Astrocyte (in vitro differentiated cells and primary cell): ENCODE measurements at regions not wholly inside any gene's neighbourhood (a gene's known extent, or its start where the extent isn't known, plus 50 kb on each side); places are given as distances from the start of the nearest gene placed in this dataset.
"Not testable (repeated sequence)": the region's sequence is repeated elsewhere in the genome, so short reads cannot be mapped to it uniquely, and the experiment has no call there.

Experiments
- DNase-seq: peaks from one replicate; pipeline ENCODE4 v3.0.0-alpha.2; 2010; ENCODE audit warnings: low read depth
- FAIRE-seq: peaks from 2 replicates; lab custom pipeline; 2011; peaks lifted over from hg19 to GRCh38; lab: Jason Lieb, UNC
- H2AFZ ChIP-seq: 2 replicates; pipeline ENCODE4 v1.6.0; 2012; ENCODE audit warnings: low read depth, low read length, inconsistent platforms
- H3K27ac ChIP-seq: 2 replicates; pipeline ENCODE4 v1.5.1; 2011; ENCODE audit warnings: low read depth, low read length, inconsistent platforms
- H3K27me3 ChIP-seq: 2 replicates; pipeline ENCODE4 v1.6.0; 2011; ENCODE audit warnings: low read length, inconsistent platforms; ENCODE audit not compliant: insufficient read depth
- H3K36me3 ChIP-seq: 2 replicates; pipeline ENCODE4 v1.5.1; 2011; ENCODE audit warnings: low read length, inconsistent platforms; ENCODE audit not compliant: insufficient read depth
- H3K4me1 ChIP-seq: 2 replicates; pipeline ENCODE4 v1.5.1; 2011; ENCODE audit warnings: low read length, inconsistent platforms; ENCODE audit not compliant: insufficient read depth
- H3K4me2 ChIP-seq: 2 replicates; pipeline ENCODE4 v1.6.0; 2012; ENCODE audit warnings: low read length, inconsistent platforms
- H3K4me3 ChIP-seq: 2 replicates; pipeline ENCODE4 v1.5.1; 2011; ENCODE audit warnings: low read depth, mild to moderate bottlenecking, low read length, inconsistent platforms; ENCODE audit not compliant: insufficient read depth
- H3K79me2 ChIP-seq: 2 replicates; pipeline ENCODE4 v1.6.0; 2012; ENCODE audit warnings: mild to moderate bottlenecking, low read length, inconsistent platforms; ENCODE audit not compliant: insufficient read depth
- H3K9ac ChIP-seq: 2 replicates; pipeline ENCODE4 v1.6.0; 2012; ENCODE audit warnings: mild to moderate bottlenecking, low read length, inconsistent platforms
- H3K9me3 ChIP-seq: 2 replicates; pipeline ENCODE4 v1.5.1; 2012; ENCODE audit warnings: low read depth, mild to moderate bottlenecking, low read length, inconsistent platforms; ENCODE audit not compliant: insufficient read depth
- H4K20me1 ChIP-seq: 2 replicates; pipeline ENCODE4 v1.6.0; 2012; ENCODE audit warnings: low read length, inconsistent platforms; ENCODE audit not compliant: insufficient read depth
- H3K27ac Mint-ChIP-seq: one replicate; pipeline ENCODE4 v1.8.0; 2021; ENCODE audit warnings: mild to moderate bottlenecking, mixed read lengths; ENCODE audit not compliant: unreplicated experiment
- H3K27me3 Mint-ChIP-seq: one replicate; pipeline ENCODE4 v1.8.0; 2021; ENCODE audit warnings: low read depth, mixed read lengths; ENCODE audit not compliant: unreplicated experiment
- H3K36me3 Mint-ChIP-seq: one replicate; pipeline ENCODE4 v1.8.0; 2021; ENCODE audit warnings: low read depth, mixed read lengths; ENCODE audit not compliant: unreplicated experiment
- H3K4me1 Mint-ChIP-seq: one replicate; pipeline ENCODE4 v1.8.0; 2021; ENCODE audit warnings: low read depth, mixed read lengths; ENCODE audit not compliant: unreplicated experiment
- H3K4me3 Mint-ChIP-seq: one replicate; pipeline ENCODE4 v1.8.0; 2021; ENCODE audit warnings: mild to moderate bottlenecking, moderate library complexity, mixed read lengths; ENCODE audit not compliant: unreplicated experiment
- H3K9me3 Mint-ChIP-seq: one replicate; pipeline ENCODE4 v1.8.0; 2021; ENCODE audit warnings: mild to moderate bottlenecking, mixed read lengths; ENCODE audit not compliant: unreplicated experiment
- EZH2 ChIP-seq: IDR thresholded peaks from 2 replicates; pipeline ENCODE4 v1.6.1; 2012; ENCODE audit warnings: mild to moderate bottlenecking, low read length, inconsistent platforms; ENCODE audit not compliant: insufficient read depth
- TF ChIP-seq, protein P1 (sequence below): IDR thresholded peaks from 2 replicates; pipeline ENCODE4 v1.5.1; 2011; ENCODE audit warnings: low read depth, mild to moderate bottlenecking, inconsistent platforms, low read length, moderate library complexity; ENCODE audit not compliant: insufficient read depth

DNA sequence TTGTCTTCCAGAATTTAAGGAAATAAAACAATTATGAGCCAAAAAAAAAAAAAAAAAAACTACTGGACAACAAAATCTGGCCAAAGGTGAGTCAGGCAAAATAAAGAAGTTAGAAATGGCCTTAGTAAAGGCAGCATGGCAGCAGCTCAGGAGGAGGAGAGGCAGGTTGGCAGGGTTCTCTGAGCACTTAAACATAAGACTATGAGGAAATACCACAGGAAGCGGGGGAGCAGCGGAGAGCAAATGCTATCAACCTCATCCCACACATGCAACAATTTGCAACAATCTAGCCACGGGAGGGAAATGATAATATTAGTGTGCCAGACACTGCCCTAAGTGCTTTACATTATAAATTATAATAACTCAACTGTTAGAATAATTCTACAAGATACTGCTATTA, 247.3 kb upstream of the NSMCE3 start:
- TF ChIP-seq EZH2: no peak
- TF ChIP-seq, protein P1, sequence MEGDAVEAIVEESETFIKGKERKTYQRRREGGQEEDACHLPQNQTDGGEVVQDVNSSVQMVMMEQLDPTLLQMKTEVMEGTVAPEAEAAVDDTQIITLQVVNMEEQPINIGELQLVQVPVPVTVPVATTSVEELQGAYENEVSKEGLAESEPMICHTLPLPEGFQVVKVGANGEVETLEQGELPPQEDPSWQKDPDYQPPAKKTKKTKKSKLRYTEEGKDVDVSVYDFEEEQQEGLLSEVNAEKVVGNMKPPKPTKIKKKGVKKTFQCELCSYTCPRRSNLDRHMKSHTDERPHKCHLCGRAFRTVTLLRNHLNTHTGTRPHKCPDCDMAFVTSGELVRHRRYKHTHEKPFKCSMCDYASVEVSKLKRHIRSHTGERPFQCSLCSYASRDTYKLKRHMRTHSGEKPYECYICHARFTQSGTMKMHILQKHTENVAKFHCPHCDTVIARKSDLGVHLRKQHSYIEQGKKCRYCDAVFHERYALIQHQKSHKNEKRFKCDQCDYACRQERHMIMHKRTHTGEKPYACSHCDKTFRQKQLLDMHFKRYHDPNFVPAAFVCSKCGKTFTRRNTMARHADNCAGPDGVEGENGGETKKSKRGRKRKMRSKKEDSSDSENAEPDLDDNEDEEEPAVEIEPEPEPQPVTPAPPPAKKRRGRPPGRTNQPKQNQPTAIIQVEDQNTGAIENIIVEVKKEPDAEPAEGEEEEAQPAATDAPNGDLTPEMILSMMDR: no peak
- no peak overlapping the region for H3K4me3 ChIP-seq
- FAIRE-seq (no peak), DNase-seq (no peak)
- no peaks in the 10 kb centered on the region for H3K36me3 ChIP-seq
- no peaks in the 10 kb centered on the region for H3K4me1 ChIP-seq
- H3K27ac ChIP-seq: no peak overlapping the region
- H3K27me3 ChIP-seq: peaks cover 4% of the 10 kb centered on the region
- H3K9ac ChIP-seq: no peak overlapping the region
- no peak overlapping the region for H3K4me2 ChIP-seq
- H3K9me3 ChIP-seq: peaks cover 3% of the 10 kb centered on the region
- Mint-ChIP-seq H3K9me3 (no peaks in the 10 kb centered on the region), H3K27me3 (no peaks in the 10 kb centered on the region), H3K27ac (no peak overlapping the region), H3K4me3 (no peak overlapping the region), H3K36me3 (no peaks in the 10 kb centered on the region), H3K4me1 (peaks cover 30% of the 10 kb centered on the region)
- H2AFZ ChIP-seq: no peak overlapping the region
- no peaks in the 10 kb centered on the region for H3K79me2 ChIP-seq
- H4K20me1 ChIP-seq: no peaks in the 10 kb centered on the region

DNA sequence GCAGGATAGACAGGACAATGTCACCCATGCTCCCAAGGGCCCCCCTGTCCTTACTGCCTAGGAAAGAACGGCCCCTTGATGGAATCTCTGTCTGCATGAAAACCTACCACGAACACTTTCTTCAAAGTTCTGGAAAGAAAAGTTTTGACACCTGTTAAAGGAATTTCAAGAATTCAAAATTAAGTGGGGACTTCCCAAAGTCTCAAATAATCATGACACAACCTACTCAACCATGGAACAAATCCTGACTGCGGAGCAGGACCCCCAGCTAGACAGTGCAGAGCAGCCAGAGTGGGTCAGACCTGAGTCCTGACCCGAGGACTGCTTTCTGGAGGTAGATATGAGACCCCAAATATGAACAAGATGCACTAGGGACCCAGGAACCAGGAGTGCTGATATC, 245.3 kb upstream of the NSMCE3 start:
- Histone ChIP-seq H3K27ac (no peak overlapping the region), H3K9ac (no peak overlapping the region), H3K4me2 (no peak overlapping the region), H3K79me2 (no peaks in the 10 kb centered on the region), H3K9me3 (peaks cover 3% of the 10 kb centered on the region), H2AFZ (no peak overlapping the region), H3K4me1 (no peaks in the 10 kb centered on the region), H3K27me3 (no peaks in the 10 kb centered on the region), H4K20me1 (no peaks in the 10 kb centered on the region), H3K36me3 (no peaks in the 10 kb centered on the region), H3K4me3 (no peak overlapping the region)
- no peak overlapping the region for H3K4me3 Mint-ChIP-seq
- DNase-seq (no peak), FAIRE-seq (no peak)
- no peaks in the 10 kb centered on the region for H3K27me3 Mint-ChIP-seq
- peaks cover 28% of the 10 kb centered on the region for H3K4me1 Mint-ChIP-seq
- peaks cover 3% of the 10 kb centered on the region for H3K9me3 Mint-ChIP-seq
- no peak overlapping the region for H3K27ac Mint-ChIP-seq
- H3K36me3 Mint-ChIP-seq: no peaks in the 10 kb centered on the region
- TF ChIP-seq EZH2: no peak
- TF ChIP-seq, protein P1: no peak

- no peaks in the 10 kb centered on the region for H3K4me1 ChIP-seq
- FAIRE-seq: no peak
These were observed 242.0 kb upstream of the NSMCE3 start for GRCh38 chr15:29511663-29512062.

DNA sequence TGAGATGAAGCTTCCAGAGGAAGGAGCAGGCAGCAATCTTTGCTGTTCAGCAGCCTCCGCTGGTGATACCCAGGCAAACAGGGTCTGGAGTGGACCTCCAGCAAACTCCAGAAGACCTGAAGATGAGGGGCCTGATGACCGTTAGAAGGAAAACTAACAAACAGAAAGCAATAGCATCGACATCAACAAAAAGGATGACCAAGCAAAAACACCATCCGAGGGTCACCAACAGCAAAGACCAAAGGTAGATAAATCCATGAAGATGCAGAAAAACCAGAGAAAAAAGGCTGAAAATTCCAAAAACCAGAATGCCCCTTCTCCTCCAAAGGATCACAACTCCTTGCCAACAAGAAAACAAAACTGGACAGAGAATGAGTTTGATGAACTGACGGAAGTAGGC, 235.9 kb upstream of the NSMCE3 start:
- H3K4me3 ChIP-seq, H3K27ac Mint-ChIP-seq, H3K27me3 Mint-ChIP-seq, H3K36me3 Mint-ChIP-seq, FAIRE-seq, H4K20me1 ChIP-seq, H3K27ac ChIP-seq, H3K9ac ChIP-seq, DNase-seq, H3K4me1 Mint-ChIP-seq, H3K9me3 ChIP-seq, H3K4me1 ChIP-seq, H2AFZ ChIP-seq, H3K36me3 ChIP-seq, H3K4me2 ChIP-seq, H3K9me3 Mint-ChIP-seq, H3K27me3 ChIP-seq, H3K79me2 ChIP-seq, H3K4me3 Mint-ChIP-seq: not testable (repeated sequence)

More at GRCh38 chr15:29511663-29512062, 242.0 kb upstream of the NSMCE3 start:
- H3K9me3 Mint-ChIP-seq: peaks cover 7% of the 10 kb centered on the region
- H3K27me3 ChIP-seq: no peaks in the 10 kb centered on the region
- H2AFZ ChIP-seq: no peak overlapping the region
- no peak overlapping the region for H3K27ac Mint-ChIP-seq
- no peak for DNase-seq
- H3K27me3 Mint-ChIP-seq: no peaks in the 10 kb centered on the region
- H3K4me3 ChIP-seq: no peak overlapping the region
- H3K4me3 Mint-ChIP-seq: no peak overlapping the region
- no peaks in the 10 kb centered on the region for H3K36me3 Mint-ChIP-seq
- no peaks in the 10 kb centered on the region for H3K79me2 ChIP-seq
- H3K4me2 ChIP-seq: no peak overlapping the region
- no peak for TF ChIP-seq EZH2
- TF ChIP-seq, protein P1: no peak
- H3K9me3 ChIP-seq: peaks cover 3% of the 10 kb centered on the region
- peaks cover 11% of the 10 kb centered on the region for H3K4me1 Mint-ChIP-seq
- no peak overlapping the region for H3K9ac ChIP-seq
- H3K36me3 ChIP-seq: no peaks in the 10 kb centered on the region
- H3K27ac ChIP-seq: no peak overlapping the region
- H4K20me1 ChIP-seq: no peaks in the 10 kb centered on the region
